HG03521 (cell line): ENCODE measurements at regions not wholly inside any gene's neighbourhood (a gene's known extent, or its start where the extent isn't known, plus 50 kb on each side); places are given as distances from the start of the nearest gene placed in this dataset.

ENCODE experiments used
- ATAC-seq: cut with Tn5 transposase; IDR thresholded peaks from one replicate; pipeline ENCODE4 v1.9.1; 2021; ENCODE audit warnings: mild to moderate bottlenecking, moderate library complexity; ENCODE audit not compliant: unreplicated experiment

GRCh38 chr1:163013826-163014600 lies 55.1 kb upstream of the RGS4 start:
- no peak for ATAC-seq

DNA sequence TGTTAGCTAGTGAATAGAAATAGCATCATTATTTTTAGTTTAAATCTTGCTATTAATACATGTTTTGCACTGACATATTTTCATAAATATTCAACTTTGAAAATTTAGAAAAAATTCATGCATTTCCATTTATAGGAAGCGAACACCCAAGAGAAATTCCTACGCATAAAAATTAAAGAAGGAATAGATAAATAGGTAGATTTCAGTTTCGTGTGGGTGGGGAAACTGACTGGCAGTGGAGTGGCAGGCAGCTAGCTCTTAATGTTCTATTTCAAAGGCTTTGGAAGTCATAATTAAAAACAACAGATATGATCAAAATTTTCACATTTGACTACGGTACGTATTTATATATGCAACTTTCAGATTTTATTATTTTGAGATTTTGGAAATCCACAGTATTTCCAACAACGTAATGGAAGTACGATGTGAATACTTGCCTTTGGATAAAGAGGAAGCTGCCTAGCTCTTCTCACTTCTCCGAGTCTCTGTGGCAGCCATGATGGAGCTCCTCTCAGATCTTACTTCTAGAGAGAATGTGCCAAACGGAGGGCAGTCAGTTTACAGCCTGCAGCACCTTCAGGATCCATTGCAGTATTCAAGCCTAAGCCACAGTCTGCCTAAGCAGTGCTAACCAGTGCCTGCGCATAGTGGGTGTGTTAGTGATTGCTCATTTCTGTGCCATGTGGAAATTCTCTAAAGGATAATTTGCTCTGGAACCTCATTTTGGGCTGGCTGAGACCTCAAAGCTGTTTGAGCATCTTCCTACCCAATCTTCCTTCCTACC lies 62.9 kb upstream of the RGS4 start:
- no peak for ATAC-seq

DNA sequence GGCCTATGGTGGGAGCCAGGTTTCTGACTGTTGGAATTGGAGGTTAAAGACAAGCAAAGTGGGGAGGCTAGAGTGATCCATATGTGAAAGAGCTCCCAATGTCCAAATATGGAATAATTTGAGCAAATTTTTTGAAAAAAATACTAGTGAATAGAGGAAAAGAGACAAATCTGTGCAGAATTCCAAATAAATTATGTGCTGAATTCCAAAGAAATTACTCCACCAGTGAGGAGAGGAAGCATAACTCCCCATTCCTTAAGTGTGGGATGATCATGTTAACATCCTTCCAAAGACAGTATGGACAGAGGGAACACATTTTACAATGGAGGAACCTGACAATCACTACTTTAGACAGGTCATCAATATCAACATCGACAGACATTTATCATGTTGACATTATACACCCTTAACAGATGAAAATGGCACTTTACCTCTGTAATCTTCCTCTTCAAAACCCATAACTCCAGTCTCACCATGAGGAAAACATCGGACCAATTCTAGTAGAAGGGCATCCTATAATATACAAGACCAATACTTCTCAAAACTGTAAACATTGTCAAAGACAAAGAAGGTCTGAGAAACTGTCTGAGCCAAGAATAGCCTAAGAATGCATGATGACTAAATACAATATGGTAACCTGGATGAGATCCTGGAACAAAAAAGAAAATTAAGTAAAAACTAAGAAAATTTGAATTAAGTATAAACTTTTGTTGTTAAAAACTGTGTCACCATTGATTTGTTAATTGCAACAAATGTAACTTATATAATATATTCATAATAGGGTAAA lies 71.5 kb upstream of the RGS4 start:
- no peak for ATAC-seq

DNA sequence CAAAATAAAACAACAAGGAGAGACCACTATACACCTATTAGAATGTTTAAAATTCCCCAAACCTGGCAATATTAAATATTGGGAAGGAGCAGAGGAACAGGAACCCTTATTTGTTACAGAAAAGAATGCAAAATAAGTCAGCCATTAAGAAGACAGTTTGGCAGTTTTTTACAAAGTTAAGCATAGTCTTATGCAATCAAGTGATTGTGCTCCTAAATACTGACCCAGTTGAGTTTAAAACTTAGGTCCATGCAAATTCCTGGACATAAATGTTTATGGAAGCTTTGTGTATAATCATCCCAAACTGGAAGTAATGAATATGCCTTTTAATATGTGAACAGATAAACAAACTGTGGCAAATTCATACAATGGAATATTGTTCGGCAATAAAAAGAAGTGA lies 72.9 kb upstream of the RGS4 start:
- ATAC-seq = no peak

- ATAC-seq = no peak
These were observed 74.2 kb upstream of the RGS4 start for GRCh38 chr1:162994921-162995320.

- ATAC-seq = no peak
These were observed 75.3 kb upstream of the RGS4 start for GRCh38 chr1:162993846-162994245.

DNA sequence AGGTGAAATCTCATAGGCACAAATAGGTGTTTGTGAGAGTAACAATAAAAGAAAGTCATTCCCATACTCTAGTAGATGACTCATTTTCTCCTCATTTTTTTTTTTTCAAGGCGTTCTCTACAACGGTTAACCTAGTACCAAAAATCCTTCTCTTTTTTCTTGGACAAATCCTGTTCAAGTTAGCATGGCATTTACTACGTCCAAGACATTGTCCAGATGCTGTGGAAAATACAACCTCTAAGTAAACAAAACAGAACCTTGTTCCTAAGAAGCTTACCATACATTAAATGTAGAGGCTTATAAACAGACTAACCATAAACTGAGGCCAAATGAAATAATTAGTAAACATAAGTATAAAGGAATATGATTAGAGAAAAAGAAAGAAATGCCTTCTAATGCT lies 76.2 kb upstream of the RGS4 start:
- ATAC-seq = no peak

- ATAC-seq = no peak
These were observed 77.7 kb upstream of the RGS4 start for GRCh38 chr1:162991444-162991843.

DNA sequence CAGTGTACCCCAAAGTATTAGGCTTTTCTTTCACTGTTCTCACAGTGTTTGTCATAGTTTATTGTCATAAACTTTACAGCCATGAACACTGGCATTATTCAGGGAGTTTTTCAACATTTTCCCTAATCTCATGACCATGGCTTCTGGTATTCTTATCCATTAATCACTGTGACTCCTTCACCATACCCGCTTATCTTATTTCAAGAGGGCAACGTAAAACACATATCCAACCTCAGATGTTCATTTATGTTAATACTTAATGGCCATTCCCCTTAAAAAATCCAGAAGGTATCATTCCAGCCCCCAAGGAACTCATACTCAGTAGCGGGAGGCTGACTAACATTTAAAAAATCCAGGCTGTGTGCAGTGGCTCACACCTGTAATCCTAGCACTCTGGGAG lies 78.5 kb upstream of the RGS4 start:
- ATAC-seq = no peak

- ATAC-seq = no peak
These were observed 80.3 kb upstream of the RGS4 start for GRCh38 chr1:162988869-162989268.

DNA sequence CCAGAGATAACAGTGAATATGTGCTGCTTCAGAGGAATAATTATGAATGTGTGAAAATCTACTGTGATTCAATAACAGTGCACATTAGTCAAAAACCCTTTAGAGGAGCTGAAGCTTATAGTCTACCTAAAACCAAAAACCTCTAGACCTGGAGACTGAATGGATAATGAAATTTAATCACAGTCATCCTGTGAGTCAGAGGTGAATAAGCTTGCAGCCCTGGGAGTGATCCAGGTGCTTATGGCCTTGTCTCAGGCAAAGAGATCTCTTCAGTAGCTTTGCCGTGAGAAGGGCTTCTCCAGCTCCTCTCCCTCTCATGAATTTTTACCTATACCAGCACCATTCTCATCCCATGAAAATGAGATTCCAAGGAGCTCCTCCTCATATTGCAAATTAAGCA lies 81.3 kb upstream of the RGS4 start:
- no peak for ATAC-seq

GRCh38 chr1:162985816-162986435 lies 83.2 kb upstream of the RGS4 start:
- ATAC-seq = no peak

- ATAC-seq = no peak
These were observed 84.5 kb upstream of the RGS4 start for GRCh38 chr1:162984699-162985098.

DNA sequence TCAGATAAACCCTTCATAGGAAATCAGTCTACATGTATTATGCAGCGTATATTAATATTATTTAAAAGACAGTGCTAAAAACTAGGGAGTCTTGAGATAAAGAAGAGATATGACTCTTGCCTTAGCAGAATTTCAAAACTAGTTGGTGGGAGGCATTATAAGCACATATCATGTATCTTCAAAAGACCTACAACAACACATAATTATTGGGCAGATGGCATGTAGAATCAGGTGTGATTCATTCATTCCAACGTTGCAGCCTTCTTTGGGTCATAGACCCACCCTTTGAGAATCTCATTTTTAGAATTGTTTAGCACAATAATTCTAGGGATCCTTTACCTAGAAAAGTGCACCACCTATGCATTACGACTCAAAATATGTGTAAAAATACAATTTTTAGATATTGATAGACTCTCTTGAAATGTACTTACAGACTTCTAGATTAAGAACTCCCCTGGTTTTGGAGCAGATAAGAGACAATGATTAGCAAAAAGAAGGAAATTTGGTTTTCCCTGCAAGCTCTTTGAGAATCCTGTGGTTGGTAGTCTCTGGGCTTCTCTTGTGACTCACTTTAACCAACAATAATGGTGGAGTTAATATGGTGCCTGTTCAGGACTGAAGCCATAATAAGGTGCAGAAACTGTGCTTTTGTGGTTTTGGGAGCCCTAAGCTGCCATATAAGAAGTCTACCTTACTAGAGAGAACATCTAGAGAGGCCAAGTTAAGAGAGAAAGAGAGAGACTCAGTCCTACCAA lies 85.3 kb upstream of the RGS4 start:
- no peak for ATAC-seq

DNA sequence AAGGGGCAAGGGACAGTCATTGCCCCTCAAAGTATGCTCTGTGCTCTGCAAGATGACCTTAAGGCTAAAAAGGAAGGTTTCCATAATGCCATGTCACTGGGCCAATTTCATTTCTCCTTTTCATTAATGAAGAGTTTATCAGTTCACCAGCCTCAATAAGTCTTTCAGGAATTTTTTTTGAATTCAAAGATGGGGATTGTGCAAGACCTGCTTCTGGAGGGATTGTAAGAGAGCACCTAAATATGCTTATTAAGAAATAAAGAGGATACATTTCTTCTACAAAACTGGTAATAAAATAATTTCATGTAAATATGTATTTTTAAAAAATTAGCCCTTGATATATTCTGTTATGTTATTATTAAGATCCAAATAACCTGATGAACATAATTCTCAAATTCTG lies 86.8 kb upstream of the RGS4 start:
- no peak for ATAC-seq

GRCh38 chr1:162977944-162978568 lies 91.1 kb upstream of the RGS4 start:
- ATAC-seq = no peak

DNA sequence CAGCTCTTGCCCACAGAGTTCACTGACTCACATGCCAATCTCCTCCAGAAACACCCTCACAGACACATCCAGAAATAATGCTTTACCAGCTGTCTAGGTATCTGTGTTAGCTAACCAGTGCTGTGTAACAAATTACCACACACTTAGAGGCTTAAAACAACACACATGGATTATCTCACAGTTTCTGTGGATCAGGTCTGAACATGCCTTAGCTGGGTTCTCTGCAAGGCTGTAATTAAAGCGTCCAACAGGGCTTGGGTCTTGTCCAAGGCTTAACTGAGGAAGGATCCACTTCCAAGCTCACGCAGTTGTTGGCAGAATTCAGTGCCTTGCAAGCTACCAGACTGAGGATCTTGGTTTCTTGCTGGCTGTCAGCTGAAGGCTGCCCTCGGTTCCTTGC lies 92.5 kb upstream of the RGS4 start:
- no peak for ATAC-seq

DNA sequence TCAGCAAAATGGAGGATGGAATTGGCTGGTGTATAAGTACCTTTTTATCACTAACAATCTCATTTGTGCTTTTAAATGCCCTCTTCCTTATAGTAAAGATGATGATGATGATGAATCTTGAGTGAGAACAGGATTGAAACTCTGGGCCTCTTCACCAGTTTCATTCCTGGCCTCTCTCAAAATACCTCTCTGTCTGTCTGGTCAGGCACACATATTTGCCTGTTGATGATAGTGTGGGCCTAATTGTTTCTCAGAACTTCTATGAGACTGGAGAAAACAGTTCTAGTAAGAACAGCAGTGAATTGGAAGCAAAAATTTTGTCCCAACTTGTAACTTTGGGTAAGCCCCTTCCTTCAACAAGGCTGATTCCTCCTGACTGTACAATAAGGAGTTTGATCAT lies 94.4 kb upstream of the RGS4 start:
- ATAC-seq = no peak

DNA sequence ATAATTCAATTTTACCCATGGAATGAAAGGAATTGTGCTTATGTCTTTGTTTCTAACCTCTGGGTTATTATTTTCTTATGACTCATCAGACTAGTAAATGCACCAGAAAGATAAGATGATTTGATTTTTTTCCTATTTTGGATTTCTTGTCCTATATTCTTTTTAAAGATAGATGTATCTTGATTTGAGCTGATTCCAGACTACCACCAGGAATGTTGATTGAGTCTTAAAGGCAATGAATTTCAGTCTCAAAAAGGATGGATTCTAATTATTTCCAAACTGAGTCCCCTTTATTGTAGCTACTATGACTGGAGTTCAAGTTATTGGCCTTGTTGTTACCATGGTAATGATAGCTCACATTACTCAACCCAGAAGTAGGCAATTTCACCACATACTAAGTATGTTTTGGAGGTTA lies 95.8 kb upstream of the RGS4 start:
- ATAC-seq = no peak

DNA sequence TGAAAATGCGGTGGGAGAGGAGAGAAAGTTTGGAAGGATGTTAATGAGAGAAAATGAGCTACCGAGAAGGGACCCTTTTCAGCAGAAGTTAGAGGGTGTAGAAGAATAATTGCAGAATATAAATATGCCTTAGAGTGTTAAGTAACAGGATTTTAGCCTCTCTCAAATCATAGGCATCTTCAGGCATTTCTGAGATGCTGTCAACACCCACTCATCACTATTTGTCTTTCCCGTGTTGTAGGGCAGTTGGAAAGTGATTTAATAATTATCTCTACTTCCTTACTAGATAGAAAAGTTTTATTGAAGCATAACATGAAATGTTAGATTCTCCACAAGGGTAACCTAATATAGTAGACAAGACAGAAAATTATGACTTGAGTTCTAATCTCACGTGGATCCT lies 96.4 kb upstream of the RGS4 start:
- ATAC-seq = no peak
